GM19468 (cell line): ENCODE measurements at regions not wholly inside any gene's neighbourhood (a gene's known extent, or its start where the extent isn't known, plus 50 kb on each side); places are given as distances from the start of the nearest gene placed in this dataset.

Experiments used
- ATAC-seq: cut with Tn5 transposase; IDR thresholded peaks from one replicate; pipeline ENCODE4 v1.9.1; 2021; ENCODE audit warnings: mild to moderate bottlenecking, moderate library complexity, moderate number of reproducible peaks; ENCODE audit not compliant: unreplicated experiment; ENCODE audit errors: extremely low read depth

DNA sequence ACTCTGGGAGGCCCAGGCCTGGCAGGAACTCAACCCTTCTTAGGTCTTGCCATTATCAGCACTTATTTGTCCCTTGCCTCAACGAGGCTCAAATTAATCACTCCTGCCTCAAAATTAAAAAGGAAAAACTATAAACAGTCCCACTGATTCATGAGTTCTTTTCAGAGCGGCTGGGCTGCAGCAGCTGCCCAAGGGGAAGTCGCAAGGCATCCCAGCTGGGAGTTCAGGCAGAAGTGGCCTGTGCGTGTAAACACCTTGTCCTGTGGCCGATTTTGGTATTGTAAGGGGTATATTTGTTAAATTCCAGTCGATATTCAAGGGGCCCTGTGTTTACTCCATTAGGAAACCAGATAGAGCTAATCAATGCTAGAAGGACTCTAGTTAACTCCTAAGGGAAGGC lies 213.9 kb upstream of the CADM1 start:
- no peak for ATAC-seq

- no peak for ATAC-seq
Observed at GRCh38 chr11:115716601-115717529, 212.7 kb upstream of the CADM1 start.

- ATAC-seq, result no peak
Observed at GRCh38 chr11:115716080-115716479, 211.9 kb upstream of the CADM1 start.

GRCh38 chr11:115715251-115715770 lies 211.1 kb upstream of the CADM1 start:
- ATAC-seq, result no peak

- no peak for ATAC-seq
Observed at GRCh38 chr11:115712296-115712695, 208.1 kb upstream of the CADM1 start.

- no peak for ATAC-seq
Observed at GRCh38 chr11:115710980-115711379, 206.8 kb upstream of the CADM1 start.

- no peak for ATAC-seq
Observed at GRCh38 chr11:115710426-115710825, 206.2 kb upstream of the CADM1 start.

GRCh38 chr11:115709297-115709696 lies 205.1 kb upstream of the CADM1 start:
- no peak for ATAC-seq

DNA sequence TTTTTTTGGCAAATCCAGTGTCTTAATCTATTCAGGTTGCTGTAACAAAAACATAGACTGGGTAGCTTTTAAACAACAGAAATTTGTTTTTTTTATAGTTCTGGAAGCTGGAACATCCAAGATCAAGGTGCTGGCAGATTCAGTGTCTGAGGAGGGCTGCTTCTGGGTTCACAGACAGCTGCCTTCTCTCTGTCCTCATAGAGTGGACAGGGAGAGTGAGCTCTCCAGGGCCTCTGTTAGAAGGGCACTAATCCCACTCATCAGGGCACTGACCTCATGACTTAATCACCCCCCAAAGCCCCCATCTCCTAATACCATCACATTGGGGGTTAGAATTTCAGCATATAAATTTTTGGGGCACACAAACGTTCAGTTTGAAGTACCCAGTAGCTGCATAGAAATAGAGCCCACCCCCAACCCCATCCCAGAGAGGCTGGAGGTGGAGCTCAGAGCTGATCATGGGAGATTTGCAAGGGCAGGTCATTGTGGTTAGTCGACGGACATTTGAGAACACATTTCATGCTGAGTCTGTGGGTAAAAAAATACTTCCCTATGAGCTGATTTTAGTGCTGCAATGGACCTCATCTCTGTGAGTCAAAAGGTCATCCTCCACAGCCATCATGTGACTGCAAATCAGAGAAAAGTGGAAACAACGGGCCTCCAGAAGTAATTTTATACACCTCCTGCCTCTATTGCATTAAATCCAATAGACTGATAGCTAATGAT lies 203.1 kb upstream of the CADM1 start:
- no peak for ATAC-seq

DNA sequence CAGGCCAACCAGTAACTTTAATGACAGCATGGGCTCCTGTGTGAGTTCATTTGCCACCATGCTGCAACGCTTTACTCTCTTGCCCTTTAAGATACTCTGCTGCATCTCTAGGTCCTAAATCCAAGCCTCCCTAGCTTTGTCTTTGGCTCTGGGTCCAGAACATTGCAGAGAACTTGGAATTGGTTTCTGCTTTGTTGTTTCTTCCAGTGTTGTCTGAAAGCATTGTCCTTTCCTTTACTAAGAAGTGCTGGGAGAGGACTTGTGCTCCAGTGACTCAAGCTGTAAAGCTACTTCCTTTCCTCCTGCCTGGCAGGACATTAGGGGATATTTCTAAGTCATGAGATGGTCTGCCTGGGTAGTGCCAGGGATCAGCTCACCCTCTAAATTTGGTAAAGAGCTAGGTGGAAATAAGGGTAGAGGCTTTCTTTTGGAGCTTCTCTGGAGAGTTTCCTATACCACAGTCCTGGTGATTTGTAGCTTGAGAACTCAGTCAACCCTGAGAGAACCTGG lies 202.5 kb upstream of the CADM1 start:
- no peak for ATAC-seq

DNA sequence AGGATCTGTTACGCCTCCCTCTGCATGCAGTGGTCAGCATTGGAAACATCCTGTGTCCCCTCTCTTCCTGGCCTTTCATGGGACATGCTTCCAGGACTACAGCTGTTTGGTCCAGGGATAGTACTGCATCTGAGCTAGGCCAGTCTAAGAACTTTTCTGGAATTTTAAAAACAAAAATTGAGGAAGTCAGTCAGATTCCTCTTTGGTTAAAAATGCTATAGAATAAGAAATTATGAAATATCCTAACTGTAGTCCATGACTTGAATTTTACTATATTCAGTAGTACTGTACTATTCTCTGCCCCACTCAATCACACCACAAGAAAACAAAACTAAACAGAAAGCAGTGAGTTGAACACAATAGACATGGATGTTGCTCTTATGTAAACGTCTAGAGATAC lies 201.0 kb upstream of the CADM1 start:
- ATAC-seq, result no peak

DNA sequence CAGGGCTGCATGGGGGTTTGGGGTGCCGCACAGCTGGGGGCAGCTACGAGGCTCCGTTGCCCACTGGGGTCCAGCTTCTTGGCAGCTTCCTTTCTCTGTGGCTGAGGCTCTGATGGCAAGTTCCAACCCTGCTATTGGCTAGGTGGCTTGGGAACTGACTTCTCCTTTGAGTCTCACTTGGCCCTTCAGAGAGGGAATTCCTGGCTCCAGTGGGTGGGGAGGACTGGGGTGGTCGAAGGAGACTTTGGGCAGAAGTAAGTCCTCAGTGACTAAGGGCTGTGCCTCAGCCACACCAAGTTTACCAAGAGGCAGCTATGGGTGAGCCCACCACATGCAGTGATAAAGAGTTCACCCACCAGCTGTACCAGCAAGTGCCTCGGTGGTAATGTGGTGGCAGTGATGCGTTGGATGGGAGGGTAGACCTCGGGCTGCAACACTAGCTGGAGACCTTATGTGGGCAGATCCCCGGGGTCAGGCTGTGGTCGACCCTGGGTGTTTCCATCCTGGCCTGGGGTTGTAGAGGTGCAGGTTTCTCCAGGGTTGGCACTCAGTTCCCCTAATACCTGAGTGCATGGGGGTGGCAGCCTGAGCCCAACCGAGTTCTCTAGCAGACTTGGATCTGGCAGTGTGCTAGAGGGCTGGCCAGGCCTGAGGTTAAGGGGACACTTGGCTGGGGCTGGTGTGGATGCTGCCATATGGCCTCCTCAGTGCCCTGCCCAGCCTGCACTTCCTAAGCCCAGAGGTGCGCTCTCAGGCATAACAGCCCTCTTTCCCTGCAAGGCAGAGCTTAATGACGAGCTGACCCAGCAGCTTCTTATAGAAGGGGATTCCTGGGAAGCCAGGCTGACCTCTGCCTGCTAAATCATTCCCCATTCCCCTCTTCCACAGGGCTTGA lies 197.0 kb upstream of the CADM1 start:
- ATAC-seq, result no peak

DNA sequence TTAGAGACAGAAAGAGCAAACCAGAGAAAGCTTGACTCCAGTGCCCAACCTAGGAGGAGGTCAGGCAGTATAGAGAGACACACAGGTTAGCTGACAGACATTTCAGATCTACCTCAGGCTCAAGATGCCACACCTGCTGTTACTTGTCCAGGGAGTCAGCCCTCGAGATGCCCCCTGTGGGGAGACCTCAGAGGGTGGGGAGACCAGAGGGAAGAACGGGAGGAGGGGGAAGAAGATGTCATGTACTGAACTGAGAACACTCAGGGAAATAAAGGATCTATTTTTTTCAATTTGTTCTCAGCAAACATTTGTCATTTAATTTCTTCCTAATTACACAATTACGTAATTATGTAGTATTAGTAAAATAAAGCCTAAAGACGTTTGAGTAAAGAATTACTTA lies 196.3 kb upstream of the CADM1 start:
- no peak for ATAC-seq

DNA sequence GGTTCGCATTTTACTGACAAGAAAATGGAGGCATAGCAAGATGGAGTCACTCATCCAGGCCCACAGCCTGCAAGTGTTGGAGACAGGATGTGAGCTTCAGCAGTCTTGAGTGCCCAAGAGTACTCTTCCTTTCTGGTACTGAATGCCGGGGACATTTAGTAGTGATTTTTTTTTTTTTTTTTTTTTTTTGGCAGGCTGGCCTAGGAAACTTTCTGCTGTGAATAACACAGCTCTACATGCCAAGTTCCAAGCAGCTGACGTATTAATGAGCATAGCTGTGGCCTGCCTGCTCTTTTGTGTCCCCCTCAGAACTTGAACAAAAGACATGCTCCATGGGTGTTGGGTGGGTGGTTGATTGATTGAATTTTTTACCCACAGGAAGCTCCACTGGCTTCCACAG lies 195.5 kb upstream of the CADM1 start:
- ATAC-seq, result no peak

DNA sequence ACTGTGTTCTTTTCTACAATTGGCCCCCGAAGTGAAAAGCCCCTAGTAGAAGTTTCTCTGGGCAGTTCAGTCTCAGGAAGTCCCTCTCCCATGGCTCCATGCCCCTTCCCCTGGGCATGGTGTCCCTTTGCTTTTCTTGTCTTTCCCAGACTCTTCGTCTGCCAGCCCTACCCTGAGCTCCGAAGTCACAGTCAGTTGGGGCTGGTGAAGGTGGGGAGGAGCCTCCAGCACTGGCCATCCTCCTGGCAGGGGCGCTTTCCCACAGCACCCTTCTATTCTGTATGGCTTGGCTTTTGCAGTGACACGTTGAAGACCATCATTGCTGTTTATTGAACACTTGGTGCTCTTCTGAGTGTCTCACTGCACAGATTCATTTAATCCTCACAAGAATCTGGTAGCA lies 195.1 kb upstream of the CADM1 start:
- no peak for ATAC-seq

GRCh38 chr11:115698243-115698642 lies 194.0 kb upstream of the CADM1 start:
- ATAC-seq, result no peak

DNA sequence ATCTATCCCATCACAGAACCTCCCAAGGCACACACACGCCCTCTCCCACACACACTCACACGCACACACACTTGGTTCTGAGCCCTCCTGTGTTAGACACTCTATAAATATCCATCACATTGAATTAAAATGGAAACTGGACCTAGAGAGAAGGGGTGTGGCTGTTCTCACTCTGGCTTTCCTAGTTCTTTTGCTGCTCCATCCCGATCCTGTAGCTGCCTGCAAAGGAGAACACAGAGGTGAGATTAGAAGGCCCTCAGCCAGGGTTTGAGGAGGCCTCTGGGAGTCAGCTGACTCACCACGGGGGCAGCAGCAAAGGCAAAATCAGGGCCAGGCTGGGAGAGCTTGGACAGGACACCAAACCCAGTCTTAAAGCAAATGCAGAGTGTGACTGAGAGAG lies 192.3 kb upstream of the CADM1 start:
- no peak for ATAC-seq

GRCh38 chr11:115695677-115696364 lies 191.6 kb upstream of the CADM1 start:
- no peak for ATAC-seq

GRCh38 chr11:115693002-115693401 lies 188.8 kb upstream of the CADM1 start:
- ATAC-seq, result no peak

DNA sequence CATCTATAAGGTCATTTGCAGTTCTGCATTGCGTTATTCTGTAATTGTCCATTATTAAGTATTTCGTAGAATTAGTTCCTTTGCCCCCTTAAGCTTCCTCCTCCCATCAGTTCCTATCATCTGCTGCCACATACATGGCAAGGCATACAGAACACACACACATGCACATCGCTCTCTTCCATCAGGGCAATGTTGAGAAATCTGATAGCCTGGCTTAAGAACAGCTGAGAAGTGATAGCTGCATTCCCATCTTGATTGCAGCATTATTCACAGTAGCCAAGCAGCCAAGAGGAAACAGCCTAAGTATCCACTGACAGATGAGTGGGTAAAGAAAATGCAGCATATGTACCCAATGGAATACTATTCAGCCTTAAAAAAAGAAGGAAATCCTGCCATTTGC lies 186.8 kb upstream of the CADM1 start:
- no peak for ATAC-seq
